Activated CD4-positive, alpha-beta memory T cell treated with anti-CD3 and anti-CD28 coated beads for 36 hours (primary cell): ENCODE measurements at regions not wholly inside any gene's neighbourhood (a gene's known extent, or its start where the extent isn't known, plus 50 kb on each side); places are given as distances from the start of the nearest gene placed in this dataset.

ENCODE experiments used
- CTCF ChIA-PET: fragments of 350-600 bp; sonication (Branson Sonifier 250); formaldehyde crosslinking; loops from one replicate; lab custom pipeline; 2021; ENCODE audit warnings: antibody characterized with exemption, inconsistent platforms; lab: Charles Lee
- POLR2A ChIA-PET: fragments of 350-600 bp; sonication (Branson Sonifier 250); formaldehyde crosslinking; loops from one replicate; lab custom pipeline; 2021; ENCODE audit warnings: antibody characterized with exemption; lab: Charles Lee
- DNase-seq: peaks from one replicate; pipeline ENCODE4 v3.0.0-alpha.2; 2020
- H3K27ac Mint-ChIP-seq: one replicate; pipeline ENCODE4 v1.8.0; 2021; ENCODE audit warnings: mixed read lengths
- H3K27me3 Mint-ChIP-seq: one replicate; pipeline ENCODE4 v1.8.0; 2021; ENCODE audit warnings: mixed read lengths
- H3K36me3 Mint-ChIP-seq: one replicate; pipeline ENCODE4 v1.8.0; 2021; ENCODE audit warnings: mixed read lengths
- H3K4me1 Mint-ChIP-seq: one replicate; pipeline ENCODE4 v1.8.0; 2021; ENCODE audit warnings: low read depth, mixed read lengths
- H3K4me3 Mint-ChIP-seq: one replicate; pipeline ENCODE4 v1.8.0; 2021; ENCODE audit warnings: mild to moderate bottlenecking, mixed read lengths
- H3K9me3 Mint-ChIP-seq: one replicate; pipeline ENCODE4 v1.8.0; 2021; ENCODE audit warnings: mixed read lengths
- intact Hi-C: fragments of 100-400 bp; cut with micrococcal nuclease; formaldehyde crosslinking; loops from one replicate; pipeline ENCODE4 v1.15.1; 2023

DNA sequence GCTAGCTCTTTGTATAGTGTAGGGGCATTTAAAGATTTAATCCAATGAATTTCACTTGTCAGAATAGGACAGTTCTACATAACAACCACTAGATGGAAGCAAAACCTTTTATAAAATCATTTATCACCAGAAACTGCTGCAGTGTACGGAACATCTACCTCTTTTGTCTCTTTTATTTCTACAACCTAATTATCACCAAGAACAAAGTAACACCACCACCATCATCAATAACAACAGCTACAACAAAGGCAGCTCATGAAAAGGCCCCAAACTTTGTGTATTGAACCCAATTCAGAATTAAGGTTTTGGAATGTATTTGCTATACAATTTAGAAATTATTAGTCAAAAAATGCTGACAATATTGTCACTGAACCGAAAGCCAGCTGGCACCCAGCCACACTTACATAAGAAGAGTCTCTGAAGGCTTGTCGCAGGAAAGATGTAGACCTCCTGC, 260.9 kb upstream of the RPS6KA3 start:
- POLR2A ChIA-PET: no interaction called here
- intact Hi-C loops: loop anchor here (5.0 kb wide), 2 partner anchors 850 to 1200 kb away; no protein-coding TSS in a partner anchor
- DNase-seq: no peak
- no peaks in the 10 kb centered on the region for H3K36me3 Mint-ChIP-seq
- peaks cover 16% of the 10 kb centered on the region for H3K27me3 Mint-ChIP-seq
- CTCF ChIA-PET: interaction anchor here (0.9 to 1.7 kb wide), 6 partner anchors 269 to 1219 kb away, joined by 3 to 12 read pairs (median 6); no protein-coding TSS in a partner anchor
- H3K4me3 Mint-ChIP-seq: no peak overlapping the region
- no peak overlapping the region for H3K27ac Mint-ChIP-seq
- H3K4me1 Mint-ChIP-seq: peaks cover 16% of the 10 kb centered on the region
- H3K9me3 Mint-ChIP-seq: no peaks in the 10 kb centered on the region

- Mint-ChIP-seq H3K27me3 (peaks cover 16% of the 10 kb centered on the region), H3K36me3 (no peaks in the 10 kb centered on the region), H3K9me3 (no peaks in the 10 kb centered on the region), H3K27ac (no peak overlapping the region), H3K4me3 (no peak overlapping the region), H3K4me1 (peaks cover 16% of the 10 kb centered on the region)
- DNase-seq: no peak
- intact Hi-C loops: loop anchor here (5.0 kb wide), 2 partner anchors 850 to 1200 kb away; no protein-coding TSS in a partner anchor
- CTCF ChIA-PET: interaction anchor here (1.3 to 1.7 kb wide), 4 partner anchors 274 to 1219 kb away, joined by 3 to 12 read pairs (median 7); no protein-coding TSS in a partner anchor
- POLR2A ChIA-PET: no interaction called here
Measured at GRCh38 chrX:20527041-20527440, 260.3 kb upstream of the RPS6KA3 start.

DNA sequence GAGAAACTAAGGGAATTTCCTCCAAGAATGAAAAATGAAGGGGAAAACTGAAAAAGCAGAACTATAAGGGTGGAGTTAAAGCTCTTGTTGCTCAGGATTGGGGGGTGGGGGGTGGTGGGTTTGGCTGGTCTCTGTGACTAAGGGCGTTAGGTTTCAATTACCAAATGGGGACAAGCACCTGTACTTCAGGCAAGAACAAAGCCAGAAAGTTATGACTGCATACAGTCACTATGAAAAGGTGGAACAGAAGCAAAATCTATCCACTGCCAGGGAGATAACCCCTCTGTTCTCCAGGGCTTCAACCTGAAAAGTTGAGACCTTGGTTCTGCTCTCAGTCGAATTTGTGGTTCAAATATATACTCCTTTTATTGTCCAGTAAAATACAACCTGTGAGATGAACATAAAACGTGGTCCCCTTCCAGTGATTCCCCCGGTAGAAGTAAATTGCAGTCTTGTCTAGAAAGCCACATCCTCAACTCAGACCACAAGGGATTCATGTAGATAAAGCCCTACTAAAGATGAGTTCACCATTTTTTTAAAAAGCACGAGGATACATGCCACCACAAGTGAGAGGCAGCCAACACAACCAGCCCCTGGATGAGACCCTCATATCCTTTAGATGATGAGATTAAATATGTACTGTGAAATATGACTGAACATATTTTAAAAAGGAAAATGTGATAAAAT, 257.1 kb upstream of the RPS6KA3 start:
- intact Hi-C loops: no loop called here
- H3K36me3 Mint-ChIP-seq: no peaks in the 10 kb centered on the region
- DNase-seq: no peak
- no peak overlapping the region for H3K4me3 Mint-ChIP-seq
- no peak overlapping the region for H3K27ac Mint-ChIP-seq
- peaks cover 15% of the 10 kb centered on the region for H3K27me3 Mint-ChIP-seq
- ChIA-PET CTCF (interaction anchor here (1.5 kb wide), 1 partner anchor 271 kb away, joined by 4 read pairs; no protein-coding TSS in a partner anchor), POLR2A (no interaction called here)
- H3K9me3 Mint-ChIP-seq: no peaks in the 10 kb centered on the region
- H3K4me1 Mint-ChIP-seq: peaks cover 13% of the 10 kb centered on the region

DNA sequence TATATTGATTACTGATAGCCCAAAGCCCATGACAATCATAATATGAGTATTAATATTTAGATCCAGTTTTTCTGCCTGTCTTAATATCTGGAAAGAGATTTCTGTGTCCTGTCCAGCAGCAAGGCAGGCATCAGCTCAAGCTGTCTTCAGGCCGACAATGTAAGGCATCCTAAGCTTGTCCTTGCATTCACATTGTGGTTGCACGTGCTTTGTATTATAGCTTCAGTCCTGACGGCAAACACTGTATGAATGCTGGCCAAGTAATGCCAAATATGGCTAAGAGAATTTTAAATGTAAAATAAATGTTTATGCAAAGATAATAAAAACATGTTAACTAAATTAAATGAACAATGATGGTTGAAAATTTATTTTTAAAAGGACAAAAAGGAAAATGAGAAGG, 255.7 kb upstream of the RPS6KA3 start:
- peaks cover 15% of the 10 kb centered on the region for H3K4me1 Mint-ChIP-seq
- POLR2A ChIA-PET: no interaction called here
- no peaks in the 10 kb centered on the region for H3K36me3 Mint-ChIP-seq
- CTCF ChIA-PET: interaction anchor here (1.0 to 1.2 kb wide), 2 partner anchors 9 to 270 kb away, joined by 3 read pairs; no protein-coding TSS in a partner anchor
- no peak overlapping the region for H3K27ac Mint-ChIP-seq
- H3K9me3 Mint-ChIP-seq: no peaks in the 10 kb centered on the region
- H3K4me3 Mint-ChIP-seq: no peak overlapping the region
- intact Hi-C loops: no loop called here
- DNase-seq: no peak
- H3K27me3 Mint-ChIP-seq: peaks cover 12% of the 10 kb centered on the region

GRCh38 chrX:20521222-20521621, 254.5 kb upstream of the RPS6KA3 start:
- Mint-ChIP-seq H3K36me3 (no peaks in the 10 kb centered on the region), H3K27ac (no peak overlapping the region)
- intact Hi-C loops: no loop called here

DNA sequence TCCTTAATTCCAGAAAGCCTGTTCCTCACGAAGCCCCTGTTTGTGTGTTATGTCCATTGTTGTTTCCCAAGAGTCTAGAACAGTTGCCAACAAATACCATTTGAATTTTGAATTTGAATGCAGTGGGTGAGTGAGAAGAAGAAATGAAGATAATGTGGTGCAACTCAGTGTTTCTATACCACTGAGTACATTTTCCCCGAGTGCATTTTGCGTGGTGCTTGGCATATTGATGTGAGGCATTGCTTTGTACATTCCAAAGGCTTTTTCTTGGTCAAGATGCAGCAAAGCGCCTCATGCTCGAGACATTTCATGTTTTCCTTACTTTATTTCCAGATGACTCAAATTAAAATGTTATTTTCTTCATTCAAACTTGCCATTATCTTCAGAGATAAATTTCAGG, 253.1 kb upstream of the RPS6KA3 start:
- DNase-seq: no peak
- POLR2A ChIA-PET: no interaction called here
- Mint-ChIP-seq H3K27me3 (peaks cover 15% of the 10 kb centered on the region), H3K36me3 (no peaks in the 10 kb centered on the region), H3K4me1 (peaks cover 33% of the 10 kb centered on the region), H3K4me3 (no peak overlapping the region), H3K9me3 (peaks cover 5% of the 10 kb centered on the region), H3K27ac (no peak overlapping the region)
- CTCF ChIA-PET: no interaction called here
- intact Hi-C loops: loop anchor here (5.0 kb wide), 1 partner anchor 68 kb away; no protein-coding TSS in a partner anchor

More at GRCh38 chrX:20521222-20521621, 254.5 kb upstream of the RPS6KA3 start:
- no peak overlapping the region for H3K4me3 Mint-ChIP-seq
- ChIA-PET POLR2A (no interaction called here), CTCF (interaction anchor here (1.4 kb wide), 1 partner anchor 9 kb away, joined by 7 read pairs; no protein-coding TSS in a partner anchor)
- peaks cover 15% of the 10 kb centered on the region for H3K27me3 Mint-ChIP-seq
- no peaks in the 10 kb centered on the region for H3K9me3 Mint-ChIP-seq
- peaks cover 19% of the 10 kb centered on the region for H3K4me1 Mint-ChIP-seq
- no peak for DNase-seq

GRCh38 chrX:20519146-20519545, 252.4 kb upstream of the RPS6KA3 start:
- intact Hi-C loops: loop anchor here (5.0 kb wide), 1 partner anchor 67 kb away; no protein-coding TSS in a partner anchor
- ChIA-PET POLR2A (no interaction called here), CTCF (no interaction called here)
- Mint-ChIP-seq H3K4me1 (peaks cover 37% of the 10 kb centered on the region), H3K9me3 (peaks cover 5% of the 10 kb centered on the region), H3K27ac (no peak overlapping the region), H3K36me3 (no peaks in the 10 kb centered on the region), H3K27me3 (peaks cover 15% of the 10 kb centered on the region), H3K4me3 (no peak overlapping the region)
- DNase-seq: no peak

DNA sequence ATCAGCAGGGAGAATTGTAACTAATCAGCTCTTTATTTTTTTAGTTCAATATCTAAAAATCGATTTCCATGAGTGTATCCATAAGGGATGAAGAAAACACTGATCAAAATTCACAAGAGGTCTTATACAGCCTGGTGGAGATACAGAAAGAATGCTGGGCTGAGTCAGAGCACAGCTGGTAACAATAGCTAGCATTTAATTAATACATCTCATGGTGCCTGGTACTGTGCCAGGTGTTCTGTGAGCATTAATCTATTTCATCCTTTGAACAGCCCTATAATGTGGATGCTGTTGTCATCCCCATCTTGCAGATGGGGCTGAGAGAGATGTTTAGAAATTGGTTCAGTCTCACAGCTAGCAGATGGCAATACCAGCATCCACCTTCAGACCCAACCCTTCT, 250.9 kb upstream of the RPS6KA3 start:
- Mint-ChIP-seq H3K36me3 (no peaks in the 10 kb centered on the region), H3K4me3 (no peak overlapping the region), H3K27me3 (peaks cover 15% of the 10 kb centered on the region), H3K4me1 (peaks cover 34% of the 10 kb centered on the region), H3K27ac (no peak overlapping the region), H3K9me3 (peaks cover 5% of the 10 kb centered on the region)
- POLR2A ChIA-PET: no interaction called here
- CTCF ChIA-PET: interaction anchor here (0.5 to 2.1 kb wide), 2 partner anchors 12 to 935 kb away, joined by 3 to 6 read pairs; no protein-coding TSS in a partner anchor
- intact Hi-C loops: loop anchor here (2.0 to 5.0 kb wide), 3 partner anchors 65 to 293 kb away; no protein-coding TSS in a partner anchor
- DNase-seq: no peak

- peaks cover 5% of the 10 kb centered on the region for H3K9me3 Mint-ChIP-seq
- no peaks in the 10 kb centered on the region for H3K36me3 Mint-ChIP-seq
- ChIA-PET POLR2A (interaction anchor here (0.6 to 2.4 kb wide), 5 partner anchors 16 to 249 kb away, joined by 3 to 13 read pairs (median 3); partner anchors contain the start of gene RPS6KA3), CTCF (interaction anchor here (0.6 to 2.1 kb wide), 4 partner anchors 14 to 138 kb away, joined by 3 to 6 read pairs (median 3); no protein-coding TSS in a partner anchor)
- H3K4me1 Mint-ChIP-seq: peaks cover 34% of the 10 kb centered on the region
- peaks cover 13% of the 10 kb centered on the region for H3K27me3 Mint-ChIP-seq
- peak overlapping the region; percentile 58 for H3K27ac Mint-ChIP-seq
- intact Hi-C loops: loop anchor here (1.0 to 5.0 kb wide), 6 partner anchors 10 to 291 kb away; no protein-coding TSS in a partner anchor
- no peak overlapping the region for H3K4me3 Mint-ChIP-seq
- peak; percentile 37 for DNase-seq
Measured at GRCh38 chrX:20515841-20516461, 249.2 kb upstream of the RPS6KA3 start.

- DNase-seq: no peak
- no peaks in the 10 kb centered on the region for H3K36me3 Mint-ChIP-seq
- no peak overlapping the region for H3K27ac Mint-ChIP-seq
- intact Hi-C loops: no loop called here
- CTCF ChIA-PET: no interaction called here
- H3K4me1 Mint-ChIP-seq: peaks cover 34% of the 10 kb centered on the region
- peaks cover 5% of the 10 kb centered on the region for H3K9me3 Mint-ChIP-seq
- no peak overlapping the region for H3K4me3 Mint-ChIP-seq
- H3K27me3 Mint-ChIP-seq: peaks cover 15% of the 10 kb centered on the region
- POLR2A ChIA-PET: interaction anchor here (2.4 kb wide), 1 partner anchor 14 kb away, joined by 13 read pairs; no protein-coding TSS in a partner anchor
Measured at GRCh38 chrX:20514358-20514757, 247.6 kb upstream of the RPS6KA3 start.

DNA sequence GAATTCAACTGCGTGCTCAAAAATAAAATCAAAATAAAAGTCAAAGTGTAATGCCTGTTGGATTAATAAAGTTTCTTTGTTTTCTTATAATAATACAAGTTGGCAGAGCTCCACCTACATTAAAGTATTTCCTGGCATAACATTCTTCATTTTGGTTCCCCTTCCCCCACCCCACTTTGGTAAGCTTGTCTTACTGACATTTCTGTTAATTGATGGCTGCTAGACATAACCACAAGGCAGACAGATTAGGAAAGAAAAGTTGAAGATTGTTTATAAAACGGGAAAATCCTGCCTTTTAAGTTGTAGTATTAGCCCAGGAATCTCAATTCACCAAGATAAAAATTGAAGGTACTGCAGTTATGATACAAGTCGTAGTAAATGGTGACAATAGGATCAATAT, 246.5 kb upstream of the RPS6KA3 start:
- ChIA-PET POLR2A (no interaction called here), CTCF (interaction anchor here (0.9 kb wide), 1 partner anchor 17 kb away, joined by 3 read pairs; no protein-coding TSS in a partner anchor)
- Mint-ChIP-seq H3K4me1 (peaks cover 30% of the 10 kb centered on the region), H3K36me3 (no peaks in the 10 kb centered on the region), H3K27me3 (peaks cover 16% of the 10 kb centered on the region), H3K9me3 (peaks cover 5% of the 10 kb centered on the region), H3K4me3 (no peak overlapping the region), H3K27ac (no peak overlapping the region)
- intact Hi-C loops: no loop called here
- no peak for DNase-seq

GRCh38 chrX:20511792-20512191, 245.1 kb upstream of the RPS6KA3 start:
- H3K27ac Mint-ChIP-seq: no peak overlapping the region
- peaks cover 5% of the 10 kb centered on the region for H3K9me3 Mint-ChIP-seq
- intact Hi-C loops: no loop called here

More at GRCh38 chrX:20511792-20512191, 245.1 kb upstream of the RPS6KA3 start:
- ChIA-PET CTCF (no interaction called here), POLR2A (no interaction called here)
- Mint-ChIP-seq H3K4me1 (peaks cover 31% of the 10 kb centered on the region), H3K27me3 (peaks cover 14% of the 10 kb centered on the region), H3K36me3 (no peaks in the 10 kb centered on the region), H3K4me3 (no peak overlapping the region)
- DNase-seq: no peak
